ENCODE measurements at regions not wholly inside any gene's neighbourhood (a gene's known extent, or its start where the extent isn't known, plus 50 kb on each side); places are given as distances from the start of the nearest gene placed in this dataset.

DNA sequence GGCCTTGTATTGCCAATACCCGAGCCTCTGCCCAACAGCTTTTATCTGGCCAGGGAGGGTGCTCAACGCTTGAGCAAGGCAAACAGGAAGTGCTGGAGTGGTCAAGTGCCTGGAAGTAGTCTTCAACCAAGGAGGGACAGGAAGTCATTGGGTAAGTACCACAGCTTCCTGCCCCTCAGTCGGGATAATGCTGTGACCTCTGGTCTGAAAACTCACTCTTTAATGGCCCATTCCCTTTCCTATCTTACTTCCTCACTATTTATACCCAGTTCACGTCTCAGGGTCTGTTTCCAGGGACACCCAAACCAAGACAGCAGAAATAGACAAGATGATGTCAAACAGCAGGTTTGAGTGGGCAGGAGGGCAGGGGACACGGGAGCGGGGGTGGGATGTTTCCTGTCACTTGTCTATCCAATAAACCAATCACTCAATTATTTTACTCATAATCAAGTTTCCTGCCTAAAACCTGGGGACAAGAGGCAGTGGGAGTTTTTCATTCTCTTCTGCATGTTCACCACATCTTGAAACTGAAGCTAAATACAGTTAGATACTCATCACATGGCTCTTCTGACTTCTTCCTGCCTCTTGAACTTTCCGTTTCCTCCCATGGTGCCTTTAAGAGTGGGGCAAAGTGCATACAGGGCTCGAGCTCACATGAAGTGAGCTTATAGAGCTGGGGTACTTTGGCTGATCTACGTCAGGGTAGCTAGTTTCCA lies 68.9 kb upstream of the CAB39 start:
- H3K4me1 Mint-ChIP-seq (ENCODE audit: low read depth, unreplicated experiment) = no peaks in the 10 kb centered on the region
- H3K4me3 Mint-ChIP-seq (ENCODE audit: unreplicated experiment) = no peak overlapping the region
- intact Hi-C loops (cut with micrococcal nuclease; ENCODE audit: unreplicated experiment) = no loop called here
- no peaks in the 10 kb centered on the region for H3K9me3 Mint-ChIP-seq (ENCODE audit: unreplicated experiment)
- H3K36me3 ChIP-seq (ENCODE audit: control insufficient read depth, insufficient read depth, low read length) = no peaks in the 10 kb centered on the region
- no peaks in the 10 kb centered on the region for H3K36me3 Mint-ChIP-seq (ENCODE audit: insufficient read depth, unreplicated experiment)
- ChIA-PET POLR2A (no interaction called here), CTCF (no interaction called here)
- no peaks in the 10 kb centered on the region for H3K4me1 ChIP-seq
- no peak overlapping the region for H3K4me3 ChIP-seq (ENCODE audit: low read depth, low read length)
- no peak overlapping the region for H3K27ac Mint-ChIP-seq (ENCODE audit: unreplicated experiment)
- BruUV-seq (replicated peaks) = no TSS peak
- no peaks in the 10 kb centered on the region for H3K9me3 ChIP-seq
- DNase-seq = no peak
- H3K27me3 ChIP-seq (replicated peaks; ENCODE audit: control insufficient read depth, insufficient read depth, low read length) = no peaks in the 10 kb centered on the region
- no peaks in the 10 kb centered on the region for H3K27me3 Mint-ChIP-seq (ENCODE audit: insufficient read depth, unreplicated experiment)
- TF ChIP-seq, protein P1, sequence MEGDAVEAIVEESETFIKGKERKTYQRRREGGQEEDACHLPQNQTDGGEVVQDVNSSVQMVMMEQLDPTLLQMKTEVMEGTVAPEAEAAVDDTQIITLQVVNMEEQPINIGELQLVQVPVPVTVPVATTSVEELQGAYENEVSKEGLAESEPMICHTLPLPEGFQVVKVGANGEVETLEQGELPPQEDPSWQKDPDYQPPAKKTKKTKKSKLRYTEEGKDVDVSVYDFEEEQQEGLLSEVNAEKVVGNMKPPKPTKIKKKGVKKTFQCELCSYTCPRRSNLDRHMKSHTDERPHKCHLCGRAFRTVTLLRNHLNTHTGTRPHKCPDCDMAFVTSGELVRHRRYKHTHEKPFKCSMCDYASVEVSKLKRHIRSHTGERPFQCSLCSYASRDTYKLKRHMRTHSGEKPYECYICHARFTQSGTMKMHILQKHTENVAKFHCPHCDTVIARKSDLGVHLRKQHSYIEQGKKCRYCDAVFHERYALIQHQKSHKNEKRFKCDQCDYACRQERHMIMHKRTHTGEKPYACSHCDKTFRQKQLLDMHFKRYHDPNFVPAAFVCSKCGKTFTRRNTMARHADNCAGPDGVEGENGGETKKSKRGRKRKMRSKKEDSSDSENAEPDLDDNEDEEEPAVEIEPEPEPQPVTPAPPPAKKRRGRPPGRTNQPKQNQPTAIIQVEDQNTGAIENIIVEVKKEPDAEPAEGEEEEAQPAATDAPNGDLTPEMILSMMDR (IDR thresholded peaks at IDR 0.05; ENCODE audit: insufficient read depth in 1 of 2, low read depth in 1 of 2, low read length in 1 of 2, severe bottlenecking in 1 of 2, unreplicated experiment in 1 of 2) = no peak

DNA sequence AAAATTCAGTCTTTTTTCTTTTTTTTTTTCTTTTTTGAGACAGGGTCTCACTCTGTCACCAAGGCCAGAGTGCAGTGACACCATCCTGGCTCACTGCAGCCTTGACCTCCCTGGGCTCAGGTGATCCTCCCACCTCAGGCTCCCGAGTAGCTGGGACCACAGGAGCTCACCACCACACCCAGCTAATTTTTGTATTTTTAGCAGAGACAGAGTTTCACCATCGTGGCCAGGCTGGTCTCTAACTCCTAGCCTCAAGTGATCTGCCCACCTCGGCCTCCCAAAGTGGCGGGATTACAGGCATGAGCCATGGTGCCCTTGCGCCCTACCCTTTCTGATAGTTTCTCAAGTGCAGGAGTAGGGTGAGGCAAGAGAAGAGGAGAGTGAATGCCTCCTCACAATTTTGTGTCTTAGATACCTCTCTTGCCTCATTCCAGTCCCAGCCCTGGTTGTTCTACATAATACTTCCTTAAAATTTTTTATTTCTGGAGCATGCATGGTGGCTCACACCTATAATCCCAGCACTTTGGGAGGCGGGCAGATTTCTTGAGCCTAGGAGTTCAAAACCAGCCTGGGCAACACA lies 68.2 kb upstream of the CAB39 start:
- H3K4me3 ChIP-seq (ENCODE audit: low read depth, low read length) = no peak overlapping the region
- H3K27me3 Mint-ChIP-seq (ENCODE audit: insufficient read depth, unreplicated experiment) = no peaks in the 10 kb centered on the region
- BruUV-seq (replicated peaks) = no TSS peak
- H3K36me3 Mint-ChIP-seq (ENCODE audit: insufficient read depth, unreplicated experiment) = no peaks in the 10 kb centered on the region
- H3K4me1 Mint-ChIP-seq (ENCODE audit: low read depth, unreplicated experiment) = no peaks in the 10 kb centered on the region
- no peak overlapping the region for H3K4me3 Mint-ChIP-seq (ENCODE audit: unreplicated experiment)
- CTCF ChIA-PET = no interaction called here
- POLR2A ChIA-PET = no interaction called here
- H3K9me3 Mint-ChIP-seq (ENCODE audit: unreplicated experiment) = no peaks in the 10 kb centered on the region
- H3K9me3 ChIP-seq = no peaks in the 10 kb centered on the region
- H3K27ac Mint-ChIP-seq (ENCODE audit: unreplicated experiment) = no peak overlapping the region
- H3K27me3 ChIP-seq (replicated peaks; ENCODE audit: control insufficient read depth, insufficient read depth, low read length) = no peaks in the 10 kb centered on the region
- DNase-seq = no peak
- intact Hi-C loops (cut with micrococcal nuclease; ENCODE audit: unreplicated experiment) = no loop called here
- H3K4me1 ChIP-seq = no peaks in the 10 kb centered on the region
- TF ChIP-seq, protein P1 (IDR thresholded peaks at IDR 0.05; ENCODE audit: insufficient read depth in 1 of 2, low read depth in 1 of 2, low read length in 1 of 2, severe bottlenecking in 1 of 2, unreplicated experiment in 1 of 2) = no peak
- no peaks in the 10 kb centered on the region for H3K36me3 ChIP-seq (ENCODE audit: control insufficient read depth, insufficient read depth, low read length)

DNA sequence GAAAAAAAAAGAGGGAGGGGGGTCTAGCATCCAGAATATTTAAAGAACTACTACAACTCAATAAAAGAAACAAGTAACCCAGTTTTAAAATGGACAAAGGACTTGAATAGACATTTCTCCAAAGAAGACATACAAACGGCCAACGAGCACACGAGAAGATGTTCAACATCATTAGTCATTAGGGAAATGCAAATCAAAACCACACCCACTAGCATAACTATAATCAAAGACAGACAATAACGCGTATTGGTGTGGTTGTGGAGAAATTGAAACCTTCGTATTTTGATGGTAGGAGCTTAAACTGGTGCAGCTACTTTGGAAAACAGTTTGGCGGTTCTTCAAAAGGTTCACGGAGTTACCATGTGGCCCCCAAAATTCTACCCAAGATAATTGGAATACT lies 64.3 kb upstream of the CAB39 start:
- Mint-ChIP-seq H3K36me3 (ENCODE audit: insufficient read depth, unreplicated experiment) (no peaks in the 10 kb centered on the region), H3K27ac (ENCODE audit: unreplicated experiment) (no peak overlapping the region), H3K4me1 (ENCODE audit: low read depth, unreplicated experiment) (peaks cover 12% of the 10 kb centered on the region), H3K9me3 (ENCODE audit: unreplicated experiment) (no peaks in the 10 kb centered on the region), H3K4me3 (ENCODE audit: unreplicated experiment) (no peak overlapping the region), H3K27me3 (ENCODE audit: insufficient read depth, unreplicated experiment) (no peaks in the 10 kb centered on the region)
- Histone ChIP-seq H3K9me3 (no peaks in the 10 kb centered on the region), H3K36me3 (ENCODE audit: control insufficient read depth, insufficient read depth, low read length) (no peaks in the 10 kb centered on the region), H3K4me3 (ENCODE audit: low read depth, low read length) (no peak overlapping the region), H3K27me3 (replicated peaks; ENCODE audit: control insufficient read depth, insufficient read depth, low read length) (no peaks in the 10 kb centered on the region), H3K4me1 (peaks cover 8% of the 10 kb centered on the region; the same call in 1 of the 2 replicates)
- TF ChIP-seq, protein P1 (IDR thresholded peaks at IDR 0.05; ENCODE audit: insufficient read depth in 1 of 2, low read depth in 1 of 2, low read length in 1 of 2, severe bottlenecking in 1 of 2, unreplicated experiment in 1 of 2) = no peak
- ChIA-PET CTCF (no interaction called here), POLR2A (no interaction called here)
- DNase-seq = no peak
- intact Hi-C loops (cut with micrococcal nuclease; ENCODE audit: unreplicated experiment) = no loop called here
- no TSS peak for BruUV-seq (replicated peaks)
